ENCODE measurements at regions not wholly inside any gene's neighbourhood (a gene's known extent, or its start where the extent isn't known, plus 50 kb on each side); places are given as distances from the start of the nearest gene placed in this dataset.

- DNase-seq (ENCODE audit: low read depth) = no peak
- H3K4me3 ChIP-seq (replicated peaks; ENCODE audit: low read depth, low read length) = no peak overlapping the region
- TF ChIP-seq CTCF (IDR thresholded peaks at IDR 0.05; ENCODE audit: low read length, missing control alignments) = no peak
Measured at GRCh38 chr9:105835721-105836120, 141.4 kb downstream of the TMEM38B start.

GRCh38 chr9:105836936-105837660 is 142.8 kb downstream of the TMEM38B start:
- no peak for DNase-seq (ENCODE audit: low read depth)
- TF ChIP-seq CTCF (IDR thresholded peaks at IDR 0.05; ENCODE audit: low read length, missing control alignments) = no peak
- no peak overlapping the region for H3K4me3 ChIP-seq (replicated peaks; ENCODE audit: low read depth, low read length)

- H3K4me3 ChIP-seq (replicated peaks; ENCODE audit: low read depth, low read length) = no peak overlapping the region
- TF ChIP-seq CTCF (IDR thresholded peaks at IDR 0.05; ENCODE audit: low read length, missing control alignments) = no peak
- no peak for DNase-seq (ENCODE audit: low read depth)
Measured at GRCh38 chr9:105841562-105841961, 147.2 kb downstream of the TMEM38B start.

GRCh38 chr9:105842023-105842644 is 147.8 kb downstream of the TMEM38B start:
- H3K4me3 ChIP-seq (replicated peaks; ENCODE audit: low read depth, low read length) = no peak overlapping the region
- TF ChIP-seq CTCF (IDR thresholded peaks at IDR 0.05; ENCODE audit: low read length, missing control alignments) = peak; percentile 91
- peak; percentile 59 for DNase-seq (ENCODE audit: low read depth)

GRCh38 chr9:105846825-105847224 is 152.5 kb downstream of the TMEM38B start:
- no peak for DNase-seq (ENCODE audit: low read depth)
- H3K4me3 ChIP-seq (replicated peaks; ENCODE audit: low read depth, low read length) = no peak overlapping the region
- no peak for TF ChIP-seq CTCF (IDR thresholded peaks at IDR 0.05; ENCODE audit: low read length, missing control alignments)

- no peak overlapping the region for H3K4me3 ChIP-seq (replicated peaks; ENCODE audit: low read depth, low read length)
- DNase-seq (ENCODE audit: low read depth) = no peak
- no peak for TF ChIP-seq CTCF (IDR thresholded peaks at IDR 0.05; ENCODE audit: low read length, missing control alignments)
Measured at GRCh38 chr9:105850852-105851500, 156.6 kb downstream of the TMEM38B start.

All from fibroblast of pulmonary artery (primary cell).